ENCODE measurements at regions not wholly inside any gene's neighbourhood (a gene's known extent, or its start where the extent isn't known, plus 50 kb on each side); places are given as distances from the start of the nearest gene placed in this dataset.

DNA sequence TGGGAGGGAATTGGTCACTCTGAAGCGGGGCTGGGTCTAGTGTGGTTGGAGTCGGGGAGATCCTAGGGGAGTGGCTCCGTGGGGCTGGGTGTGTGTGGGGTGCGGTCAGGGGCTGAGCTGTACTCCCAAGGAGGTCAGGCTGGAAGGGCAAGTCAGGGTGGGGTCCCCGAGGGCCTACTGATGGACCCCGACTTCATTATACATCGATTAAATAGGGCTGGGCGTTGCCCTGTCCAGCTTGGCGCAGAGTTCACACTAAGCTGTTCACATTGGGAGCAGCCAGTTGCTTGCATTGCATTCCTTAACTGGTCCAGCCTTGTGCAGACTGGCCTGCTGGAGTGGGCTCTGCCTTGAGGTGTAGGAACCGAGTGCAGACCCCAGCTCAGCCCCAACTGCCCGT is 131.2 kb downstream of the ASB1 start:
- no peak overlapping the region for H2BK12ac ChIP-seq (ENCODE audit: low read length)
- H3K4ac ChIP-seq (ENCODE audit: low read depth, low read length): no peak overlapping the region
- no peak overlapping the region for H3K4me2 ChIP-seq (ENCODE audit: low read length)
- no CpG with 5 or more reads among the region's 11 CpGs for WGBS (ENCODE audit: extremely low coverage, insufficient coverage, insufficient read length)
- H2BK5ac ChIP-seq (ENCODE audit: low read depth, low read length, poor library complexity): no peak overlapping the region
- no peak overlapping the region for H4K91ac ChIP-seq (ENCODE audit: low read depth, low read length)
- H3K18ac ChIP-seq (ENCODE audit: low read length): no peak overlapping the region
- DNase-seq: no peak
- no peak overlapping the region for H4K8ac ChIP-seq (ENCODE audit: low read depth, low read length)
- no peak overlapping the region for H3K23ac ChIP-seq (ENCODE audit: low read length)
- H3K4me3 ChIP-seq (ENCODE audit: low read depth, low read length): no peak overlapping the region
- peaks cover 6% of the 10 kb centered on the region for H3K9me3 ChIP-seq (ENCODE audit: insufficient read depth, low read depth, low read length)
- H2AFZ ChIP-seq (ENCODE audit: insufficient read depth, low read length, poor library complexity): no peak overlapping the region
- no peaks in the 10 kb centered on the region for H3K27me3 ChIP-seq (ENCODE audit: insufficient read depth, low read length)
- no peak overlapping the region for H2BK120ac ChIP-seq (ENCODE audit: insufficient read depth, low read length, poor library complexity)
- H2AK5ac ChIP-seq (ENCODE audit: low read length): no peak overlapping the region
- no peaks in the 10 kb centered on the region for H3K4me1 ChIP-seq (ENCODE audit: control insufficient read depth in 1 of 2, insufficient read depth in 2 of 2, low read length in 2 of 2)
- no peaks in the 10 kb centered on the region for H3K79me1 ChIP-seq (ENCODE audit: low read length)
- no peaks in the 10 kb centered on the region for H3K36me3 ChIP-seq (ENCODE audit: control insufficient read depth in 1 of 2, insufficient read depth in 2 of 2, low read length in 2 of 2)
- H3K79me2 ChIP-seq (ENCODE audit: control insufficient read depth, insufficient read depth, low read length, poor library complexity): no peaks in the 10 kb centered on the region
- no peak overlapping the region for H3K27ac ChIP-seq (ENCODE audit: low read depth, low read length)
- no peak overlapping the region for H3K14ac ChIP-seq (ENCODE audit: low read length)
- H4K12ac ChIP-seq (ENCODE audit: low read depth, low read length): no peak overlapping the region
- H3K9ac ChIP-seq (ENCODE audit: low read length): no peak overlapping the region

GRCh38 chr2:238558456-238559099 is 131.9 kb downstream of the ASB1 start:
- Histone ChIP-seq H3K4ac (ENCODE audit: low read depth, low read length) (no peak overlapping the region), H3K79me1 (ENCODE audit: low read length) (no peaks in the 10 kb centered on the region), H3K4me1 (ENCODE audit: control insufficient read depth in 1 of 2, insufficient read depth in 2 of 2, low read length in 2 of 2) (no peaks in the 10 kb centered on the region), H3K14ac (ENCODE audit: low read length) (no peak overlapping the region), H4K91ac (ENCODE audit: low read depth, low read length) (no peak overlapping the region), H3K9me3 (ENCODE audit: insufficient read depth, low read depth, low read length) (peaks cover 6% of the 10 kb centered on the region), H3K27ac (ENCODE audit: low read depth, low read length) (no peak overlapping the region), H3K36me3 (ENCODE audit: control insufficient read depth in 1 of 2, insufficient read depth in 2 of 2, low read length in 2 of 2) (no peaks in the 10 kb centered on the region), H2BK120ac (ENCODE audit: insufficient read depth, low read length, poor library complexity) (no peak overlapping the region), H2BK5ac (ENCODE audit: low read depth, low read length, poor library complexity) (no peak overlapping the region), H3K4me2 (ENCODE audit: low read length) (no peak overlapping the region), H2AK5ac (ENCODE audit: low read length) (no peak overlapping the region), H2AFZ (ENCODE audit: insufficient read depth, low read length, poor library complexity) (no peak overlapping the region), H3K9ac (ENCODE audit: low read length) (no peak overlapping the region), H3K79me2 (ENCODE audit: control insufficient read depth, insufficient read depth, low read length, poor library complexity) (no peaks in the 10 kb centered on the region), H4K12ac (ENCODE audit: low read depth, low read length) (no peak overlapping the region), H3K4me3 (ENCODE audit: low read depth, low read length) (no peak overlapping the region), H3K18ac (ENCODE audit: low read length) (no peak overlapping the region), H3K27me3 (ENCODE audit: insufficient read depth, low read length) (peaks cover under 1% of the 10 kb centered on the region), H2BK12ac (ENCODE audit: low read length) (no peak overlapping the region), H4K8ac (ENCODE audit: low read depth, low read length) (no peak overlapping the region), H3K23ac (ENCODE audit: low read length) (no peak overlapping the region)
- no CpG with 5 or more reads among the region's 19 CpGs for WGBS (ENCODE audit: extremely low coverage, insufficient coverage, insufficient read length)
- no peak for DNase-seq

GRCh38 chr2:238560234-238560633 is 133.5 kb downstream of the ASB1 start:
- no peaks in the 10 kb centered on the region for H3K79me1 ChIP-seq (ENCODE audit: low read length)
- no peak overlapping the region for H2BK120ac ChIP-seq (ENCODE audit: insufficient read depth, low read length, poor library complexity)
- no peak overlapping the region for H3K4ac ChIP-seq (ENCODE audit: low read depth, low read length)
- no peak overlapping the region for H3K9ac ChIP-seq (ENCODE audit: low read length)
- H4K12ac ChIP-seq (ENCODE audit: low read depth, low read length): no peak overlapping the region
- no peak overlapping the region for H3K14ac ChIP-seq (ENCODE audit: low read length)
- no peaks in the 10 kb centered on the region for H3K4me1 ChIP-seq (ENCODE audit: control insufficient read depth in 1 of 2, insufficient read depth in 2 of 2, low read length in 2 of 2)
- no peak overlapping the region for H3K27ac ChIP-seq (ENCODE audit: low read depth, low read length)
- H3K23ac ChIP-seq (ENCODE audit: low read length): no peak overlapping the region
- H4K8ac ChIP-seq (ENCODE audit: low read depth, low read length): no peak overlapping the region
- no peak overlapping the region for H3K4me2 ChIP-seq (ENCODE audit: low read length)
- H3K36me3 ChIP-seq (ENCODE audit: control insufficient read depth in 1 of 2, insufficient read depth in 2 of 2, low read length in 2 of 2): no peaks in the 10 kb centered on the region
- no peak for DNase-seq
- peaks cover 2% of the 10 kb centered on the region for H3K9me3 ChIP-seq (ENCODE audit: insufficient read depth, low read depth, low read length)
- no peak overlapping the region for H3K18ac ChIP-seq (ENCODE audit: low read length)
- no peak overlapping the region for H2BK12ac ChIP-seq (ENCODE audit: low read length)
- H2BK5ac ChIP-seq (ENCODE audit: low read depth, low read length, poor library complexity): no peak overlapping the region
- H2AK5ac ChIP-seq (ENCODE audit: low read length): no peak overlapping the region
- no peaks in the 10 kb centered on the region for H3K79me2 ChIP-seq (ENCODE audit: control insufficient read depth, insufficient read depth, low read length, poor library complexity)
- no CpG with 5 or more reads among the region's 11 CpGs for WGBS (ENCODE audit: extremely low coverage, insufficient coverage, insufficient read length)
- H3K27me3 ChIP-seq (ENCODE audit: insufficient read depth, low read length): peaks cover 2% of the 10 kb centered on the region
- no peak overlapping the region for H2AFZ ChIP-seq (ENCODE audit: insufficient read depth, low read length, poor library complexity)
- no peak overlapping the region for H3K4me3 ChIP-seq (ENCODE audit: low read depth, low read length)
- H4K91ac ChIP-seq (ENCODE audit: low read depth, low read length): no peak overlapping the region

DNA sequence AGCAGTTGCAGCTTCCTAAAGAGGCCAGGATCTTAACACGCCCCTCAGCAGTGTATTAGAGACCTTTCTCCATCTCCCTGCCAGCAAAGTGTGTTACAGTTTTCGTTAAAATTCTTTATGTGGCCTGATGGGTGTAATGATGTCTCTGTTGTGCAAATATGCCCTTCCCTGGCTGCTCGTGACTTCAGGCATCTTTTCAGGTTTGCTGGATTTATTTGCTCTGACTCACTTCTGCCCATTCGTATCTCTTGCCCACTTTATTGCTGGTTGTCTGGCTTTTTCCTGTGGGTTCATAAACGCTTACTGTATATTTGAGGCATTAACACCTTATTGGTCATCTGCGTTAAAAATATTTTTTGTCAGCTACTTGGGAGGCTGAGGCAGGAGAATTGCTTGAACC is 134.5 kb downstream of the ASB1 start:
- no peak overlapping the region for H3K23ac ChIP-seq (ENCODE audit: low read length)
- no peak overlapping the region for H3K27ac ChIP-seq (ENCODE audit: low read depth, low read length)
- H3K9ac ChIP-seq (ENCODE audit: low read length): no peak overlapping the region
- H3K4me3 ChIP-seq (ENCODE audit: low read depth, low read length): no peak overlapping the region
- H3K79me1 ChIP-seq (ENCODE audit: low read length): no peaks in the 10 kb centered on the region
- H2BK120ac ChIP-seq (ENCODE audit: insufficient read depth, low read length, poor library complexity): no peak overlapping the region
- no peaks in the 10 kb centered on the region for H3K4me1 ChIP-seq (ENCODE audit: control insufficient read depth in 1 of 2, insufficient read depth in 2 of 2, low read length in 2 of 2)
- no peak overlapping the region for H3K14ac ChIP-seq (ENCODE audit: low read length)
- no peaks in the 10 kb centered on the region for H3K36me3 ChIP-seq (ENCODE audit: control insufficient read depth in 1 of 2, insufficient read depth in 2 of 2, low read length in 2 of 2)
- no peak overlapping the region for H3K18ac ChIP-seq (ENCODE audit: low read length)
- no peak overlapping the region for H4K8ac ChIP-seq (ENCODE audit: low read depth, low read length)
- H4K12ac ChIP-seq (ENCODE audit: low read depth, low read length): no peak overlapping the region
- no CpG with 5 or more reads among the region's 6 CpGs for WGBS (ENCODE audit: extremely low coverage, insufficient coverage, insufficient read length)
- no peaks in the 10 kb centered on the region for H3K9me3 ChIP-seq (ENCODE audit: insufficient read depth, low read depth, low read length)
- H2BK12ac ChIP-seq (ENCODE audit: low read length): no peak overlapping the region
- H2AFZ ChIP-seq (ENCODE audit: insufficient read depth, low read length, poor library complexity): no peak overlapping the region
- peaks cover 2% of the 10 kb centered on the region for H3K27me3 ChIP-seq (ENCODE audit: insufficient read depth, low read length)
- no peak overlapping the region for H3K4me2 ChIP-seq (ENCODE audit: low read length)
- no peaks in the 10 kb centered on the region for H3K79me2 ChIP-seq (ENCODE audit: control insufficient read depth, insufficient read depth, low read length, poor library complexity)
- no peak overlapping the region for H3K4ac ChIP-seq (ENCODE audit: low read depth, low read length)
- no peak overlapping the region for H4K91ac ChIP-seq (ENCODE audit: low read depth, low read length)
- no peak for DNase-seq
- no peak overlapping the region for H2BK5ac ChIP-seq (ENCODE audit: low read depth, low read length, poor library complexity)
- H2AK5ac ChIP-seq (ENCODE audit: low read length): no peak overlapping the region

Measured in trophoblast cell (in vitro differentiated cells and primary cell).